HG03280 (cell line): ENCODE measurements at regions not wholly inside any gene's neighbourhood (a gene's known extent, or its start where the extent isn't known, plus 50 kb on each side); places are given as distances from the start of the nearest gene placed in this dataset.
"Not testable (repeated sequence)": the region's sequence is repeated elsewhere in the genome, so short reads cannot be mapped to it uniquely, and the experiment has no call there.

Experiments used
- ATAC-seq: cut with Tn5 transposase; IDR thresholded peaks from one replicate; pipeline ENCODE4 v1.9.1; 2021; ENCODE audit warnings: mild to moderate bottlenecking, moderate library complexity; ENCODE audit not compliant: unreplicated experiment

GRCh38 chr1:120282744-120283464, 106.6 kb upstream of the SEC22B start:
- not testable (repeated sequence) for ATAC-seq

GRCh38 chr1:120278259-120278610, 101.9 kb upstream of the SEC22B start:
- not testable (repeated sequence) for ATAC-seq

GRCh38 chr1:120277428-120278258, 101.3 kb upstream of the SEC22B start:
- not testable (repeated sequence) for ATAC-seq

DNA sequence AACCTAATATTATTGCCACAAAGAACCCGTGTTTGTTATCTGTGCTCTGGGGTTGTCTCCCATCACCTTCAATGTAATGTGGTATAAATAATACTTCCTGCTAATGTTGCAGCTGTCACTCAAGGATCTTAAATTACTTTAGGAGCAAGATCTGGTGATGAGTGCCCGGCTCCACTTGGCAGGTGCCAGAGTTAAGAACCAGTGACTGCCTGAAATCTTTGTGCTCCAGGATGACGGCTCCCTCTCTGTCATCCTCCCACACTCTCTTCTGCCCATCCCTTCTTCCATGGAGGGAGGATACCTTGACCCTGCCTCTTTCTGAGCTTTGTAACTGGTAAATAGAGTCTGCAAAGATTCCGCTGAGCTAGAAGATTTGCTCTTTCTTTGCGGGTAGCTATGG, 100.4 kb upstream of the SEC22B start:
- not testable (repeated sequence) for ATAC-seq

DNA sequence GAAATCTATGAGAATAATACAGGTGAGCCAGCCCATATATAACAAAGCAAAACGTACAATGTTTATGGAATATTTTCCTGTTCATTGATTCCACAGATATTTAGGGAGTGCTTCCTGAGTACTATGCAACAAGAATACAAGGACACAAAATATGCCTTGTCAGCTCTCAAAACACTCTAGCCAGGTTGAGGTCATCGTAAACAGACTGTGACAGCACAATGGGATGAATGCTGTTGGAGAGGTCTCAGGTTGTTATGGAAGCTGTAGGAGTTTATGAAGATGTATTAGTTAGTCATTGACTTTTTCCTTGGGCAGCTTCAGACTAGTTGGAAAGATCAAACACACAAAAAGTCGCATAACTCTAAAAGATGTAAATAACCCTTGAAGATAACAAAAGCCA, 98.1 kb upstream of the SEC22B start:
- ATAC-seq: not testable (repeated sequence)

GRCh38 chr1:120273363-120273762, 97.0 kb upstream of the SEC22B start:
- not testable (repeated sequence) for ATAC-seq

GRCh38 chr1:120272242-120272641, 95.9 kb upstream of the SEC22B start:
- not testable (repeated sequence) for ATAC-seq

- not testable (repeated sequence) for ATAC-seq
Measured at GRCh38 chr1:120271561-120272221, 95.4 kb upstream of the SEC22B start.

GRCh38 chr1:120267894-120268551, 91.7 kb upstream of the SEC22B start:
- not testable (repeated sequence) for ATAC-seq

DNA sequence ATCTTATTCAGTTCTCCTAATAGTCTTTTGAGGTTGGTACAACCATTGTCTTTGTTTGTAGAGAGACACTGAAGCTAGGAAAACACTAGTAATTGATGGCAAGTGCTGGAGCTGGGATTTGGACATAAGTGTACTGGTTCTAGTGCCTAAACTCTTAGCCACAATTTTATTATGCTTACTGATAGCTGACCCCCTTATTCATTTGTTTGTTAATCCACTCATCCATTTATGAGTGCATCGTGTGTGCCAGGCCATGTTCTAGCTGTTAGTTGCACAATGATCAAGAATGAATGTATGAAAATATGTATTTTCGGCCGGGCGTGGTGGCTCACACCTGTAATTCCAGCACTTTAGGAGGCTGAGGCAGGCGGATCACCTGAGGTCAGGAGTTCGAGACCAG, 88.2 kb upstream of the SEC22B start:
- ATAC-seq: not testable (repeated sequence)

- not testable (repeated sequence) for ATAC-seq
Measured at GRCh38 chr1:120262791-120263751, 86.8 kb upstream of the SEC22B start.

- ATAC-seq: not testable (repeated sequence)
Measured at GRCh38 chr1:120257778-120258105, 81.4 kb upstream of the SEC22B start.

DNA sequence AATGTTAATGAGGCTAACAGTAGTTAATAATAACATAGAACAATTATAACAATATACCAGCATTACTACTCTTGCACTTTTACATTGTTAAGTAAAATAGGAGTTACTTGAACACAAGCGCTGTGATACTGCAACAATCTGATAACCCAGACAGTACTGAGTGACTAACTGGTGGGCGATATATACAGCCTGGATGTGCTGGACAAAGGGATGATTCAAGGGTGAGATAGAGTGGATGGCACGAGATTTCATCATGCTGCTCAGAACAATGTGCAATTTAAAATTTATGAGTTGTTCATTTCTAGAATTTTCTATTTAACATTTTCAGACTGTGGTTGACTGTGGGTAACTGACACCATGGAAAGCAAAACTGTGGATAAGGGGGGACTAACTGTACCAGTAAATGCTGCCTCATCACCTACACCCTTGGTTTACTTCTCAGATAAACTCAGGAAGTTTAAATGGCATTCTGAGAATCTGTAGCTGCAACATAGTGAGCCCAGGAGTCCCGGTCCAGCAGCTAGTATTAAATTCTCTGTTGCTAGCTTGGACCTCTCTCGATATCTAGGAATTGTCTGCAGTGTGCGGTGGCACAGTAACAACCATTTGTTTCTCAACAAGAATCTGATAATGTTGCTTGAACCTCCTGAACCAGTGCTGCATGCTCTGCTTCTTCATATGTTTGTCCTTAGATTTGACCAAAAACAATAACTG, 80.9 kb upstream of the SEC22B start:
- not testable (repeated sequence) for ATAC-seq

DNA sequence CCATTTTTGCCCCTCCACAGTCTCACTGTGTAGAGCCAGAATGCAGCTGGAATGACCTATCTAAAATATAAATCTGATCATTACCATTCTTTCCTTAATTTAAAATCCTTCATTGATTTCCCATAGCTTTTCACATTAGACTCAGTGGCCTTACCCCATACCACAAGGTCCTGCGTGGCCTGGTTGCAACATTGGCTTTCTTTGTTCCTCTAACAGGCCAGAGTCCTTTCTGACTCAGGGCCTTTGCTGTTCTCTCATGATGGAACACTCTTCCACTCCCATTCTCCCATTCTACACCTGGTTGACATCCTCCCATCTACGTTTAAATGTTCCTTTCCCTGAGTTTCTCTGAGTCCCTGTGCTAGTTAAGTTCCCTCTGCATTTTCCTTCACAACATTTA, 74.4 kb upstream of the SEC22B start:
- ATAC-seq: not testable (repeated sequence)

GRCh38 chr1:120248726-120249427, 72.6 kb upstream of the SEC22B start:
- not testable (repeated sequence) for ATAC-seq

DNA sequence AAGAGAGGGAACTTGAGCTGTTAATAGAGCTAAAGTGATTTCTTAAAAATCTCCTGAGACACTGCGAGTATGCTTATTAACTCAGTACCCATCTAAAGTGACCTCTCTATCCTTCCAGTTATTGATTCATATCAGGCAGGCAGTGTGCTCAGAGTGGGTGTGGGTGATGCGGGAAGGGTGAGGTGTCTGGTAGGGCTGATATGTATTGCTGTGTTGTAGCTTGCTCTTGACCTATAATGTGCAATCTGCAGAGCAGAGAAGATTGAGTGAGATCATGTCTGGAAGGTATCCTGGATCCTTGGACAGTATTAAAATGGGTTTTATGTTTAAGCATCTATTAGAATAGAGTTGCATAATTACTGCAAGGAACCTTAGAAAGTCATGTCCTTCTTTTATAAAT, 71.9 kb upstream of the SEC22B start:
- not testable (repeated sequence) for ATAC-seq

- not testable (repeated sequence) for ATAC-seq
Measured at GRCh38 chr1:120243867-120244266, 67.5 kb upstream of the SEC22B start.

- not testable (repeated sequence) for ATAC-seq
Measured at GRCh38 chr1:120242582-120242981, 66.3 kb upstream of the SEC22B start.

DNA sequence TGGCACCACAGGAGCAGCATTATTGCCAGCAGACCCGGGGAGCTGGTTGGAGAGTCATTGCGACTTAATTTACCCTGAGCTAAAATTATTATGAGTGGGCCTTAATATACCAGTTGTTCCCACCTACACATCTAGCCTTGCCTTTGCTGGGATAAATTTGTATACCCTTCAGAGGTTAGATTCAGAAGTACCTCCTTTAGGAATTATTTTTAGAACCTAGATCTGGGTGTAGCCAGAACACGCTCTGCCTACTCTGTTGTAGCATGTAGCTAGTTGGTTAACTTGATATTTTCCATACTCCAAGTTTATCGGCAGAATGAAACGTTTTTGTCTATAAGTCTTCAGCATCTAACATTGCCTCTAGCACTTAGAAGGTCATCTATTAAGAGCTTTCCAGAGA, 65.5 kb upstream of the SEC22B start:
- ATAC-seq: not testable (repeated sequence)
